K562 (cell line): ENCODE measurements at regions not wholly inside any gene's neighbourhood (a gene's known extent, or its start where the extent isn't known, plus 50 kb on each side); places are given as distances from the start of the nearest gene placed in this dataset.

ENCODE experiments used
- ATAC-seq: fragments of 200-7000 bp; cut with Tn5 transposase; 3 replicates; pipeline ENCODE4 v1.9.1; 2020; ENCODE audit warnings: moderate library complexity
- BruUV-seq: library from RNA; stranded (reverse); fragments of 400-500 nt; replicated peaks from 2 replicates; lab custom pipeline; 2021; lab: Mats Ljungman, UMichigan
- CTCF ChIA-PET: fragments of 300-600 bp; formaldehyde crosslinking; extraction: SDS; loops from one replicate; lab custom pipeline; 2021; ENCODE audit warnings: low intra/inter-chr PET ratio; lab: Yijun Ruan, JAX
- POLR2A ChIA-PET: fragments of 300-600, 350-650 bp; sonication (Branson Sonifier 250); formaldehyde crosslinking; extraction: SDS; loops from one replicate; lab custom pipeline; 2021; ENCODE audit warnings: antibody characterized with exemption, inconsistent platforms; lab: Yijun Ruan, JAX
- DNase-seq, 4 experiments: peaks; one replicate each; pipeline versions ENCODE4 v3.0.0 to v3.0.0-alpha.2; 2011 to 2018; ENCODE audit warnings: low spot score in 3 of 4, mixed read lengths in 3 of 4; ENCODE audit errors: extremely low read depth in 1 of 4
- FAIRE-seq: peaks from 2 replicates; lab custom pipeline; 2011; peaks lifted over from hg19 to GRCh38; lab: Jason Lieb, UNC
- H2AFZ ChIP-seq: 2 replicates; pipeline ENCODE4 v1.6.0; 2011; ENCODE audit warnings: low read depth, low read length, control low read depth, inconsistent platforms
- H3K27ac ChIP-seq: fragments of 200-600 bp; 3 replicates; pipeline ENCODE4 v1.8.0; 2011; ENCODE audit warnings: low read depth, mild to moderate bottlenecking, control low read depth, inconsistent platforms, low read length, moderate library complexity, mixed read lengths; ENCODE audit errors: extremely low read depth
- H3K27me3 ChIP-seq, 2 experiments: fragments of 300-600 bp in 1 of 2; 2 replicates in 1 of 2; 3 replicates in 1 of 2; pipeline versions ENCODE4 v1.6.0 to v1.8.0; 2011; ENCODE audit warnings: inconsistent platforms in 2 of 2, low read length in 2 of 2, mild to moderate bottlenecking in 1 of 2, mixed read lengths in 1 of 2, moderate library complexity in 1 of 2; ENCODE audit not compliant: control insufficient read depth in 2 of 2, insufficient read depth in 2 of 2
- H3K36me3 ChIP-seq: fragments of 300-600 bp; 3 replicates; pipeline ENCODE4 v1.8.0; 2011; ENCODE audit warnings: mild to moderate bottlenecking, low read length, inconsistent platforms; ENCODE audit not compliant: control insufficient read depth, insufficient read depth
- H3K4me1 ChIP-seq, 2 experiments: fragments of 200-600 bp in 1 of 2; replicated peaks in 1 of 2; 2 replicates in 1 of 2; 3 replicates in 1 of 2; pipeline versions ENCODE4 v1.5.1 to v1.8.0; 2011; ENCODE audit warnings: inconsistent platforms in 2 of 2, low read length in 2 of 2, mild to moderate bottlenecking in 1 of 2, mixed read lengths in 1 of 2, moderate library complexity in 1 of 2; ENCODE audit not compliant: control insufficient read depth in 2 of 2, insufficient read depth in 2 of 2
- H3K4me2 ChIP-seq: 2 replicates; pipeline ENCODE4 v1.6.1; 2011; ENCODE audit warnings: low read length, control low read depth, inconsistent platforms, mixed read lengths; ENCODE audit not compliant: insufficient read depth
- H3K4me3 ChIP-seq: fragments of 200-600 bp; sonication (generic), shearing (Covaris generic); 2 replicates; pipeline ENCODE4 v1.5.1; 2016; ENCODE audit warnings: control low read depth, inconsistent platforms
- H3K79me2 ChIP-seq: fragments of 200-600 bp; 3 replicates; pipeline ENCODE4 v1.8.0; 2011; ENCODE audit warnings: low read length, inconsistent platforms; ENCODE audit not compliant: control insufficient read depth, insufficient read depth
- H3K9ac ChIP-seq, 2 experiments: 2 replicates each; pipeline versions ENCODE4 v1.6.0 to v1.6.1; 2011; ENCODE audit warnings: low read depth in 2 of 2, low read length in 2 of 2, control low read depth in 1 of 2, inconsistent platforms in 1 of 2, mild to moderate bottlenecking in 1 of 2, mixed read lengths in 1 of 2; ENCODE audit not compliant: insufficient read depth in 1 of 2
- H3K9me1 ChIP-seq: one replicate; pipeline ENCODE4 v1.6.0; 2011; ENCODE audit warnings: inconsistent platforms, mild to moderate bottlenecking, low read length, moderate library complexity; ENCODE audit not compliant: control insufficient read depth, insufficient read depth
- H3K9me3 ChIP-seq: replicated peaks from 2 replicates; pipeline ENCODE4 v1.5.1; 2011; ENCODE audit warnings: low read depth, low read length, inconsistent platforms; ENCODE audit not compliant: control insufficient read depth, insufficient read depth
- H4K20me1 ChIP-seq: replicated peaks from 2 replicates; pipeline ENCODE4 v1.6.1; 2011; ENCODE audit warnings: low read length, inconsistent platforms, mixed read lengths; ENCODE audit not compliant: control insufficient read depth, insufficient read depth
- ARID4B ChIP-seq: sonication (generic); formaldehyde crosslinking; IDR thresholded peaks from 2 replicates; pipeline ENCODE4 v1.8.0; 2022; ENCODE audit warnings: mild to moderate bottlenecking, missing genetic modification reagents
- CBFB ChIP-seq: sonication (generic); formaldehyde crosslinking; IDR thresholded peaks from 2 replicates; pipeline ENCODE4 v1.4.0; 2020; ENCODE audit warnings: mild to moderate bottlenecking, missing genetic modification reagents
- DPF2 ChIP-seq: fragments of 450-650 bp; IDR thresholded peaks from 2 replicates; pipeline ENCODE4 v1.6.1; 2016
- MAX ChIP-seq: sonication (generic); formaldehyde crosslinking; IDR thresholded peaks from 2 replicates; pipeline ENCODE4 v1.9.0; 2022; ENCODE audit warnings: mild to moderate bottlenecking, missing genetic modification reagents
- PHTF2 ChIP-seq: fragments of 250-450 bp; sonication (Bioruptor Pico); IDR thresholded peaks from 2 replicates; pipeline ENCODE4 v1.5.0; 2021; ENCODE audit warnings: mild to moderate bottlenecking
- ZNF232 ChIP-seq: sonication (generic); formaldehyde crosslinking; IDR thresholded peaks from 2 replicates; pipeline ENCODE4 v1.8.0; 2022; ENCODE audit warnings: mild to moderate bottlenecking, missing genetic modification reagents
- ZNF512 ChIP-seq: IDR thresholded peaks from 2 replicates; pipeline ENCODE4 v1.6.1; 2016; ENCODE audit warnings: missing genetic modification characterization, missing compliant biosample characterization
- ZNF644 ChIP-seq: fragments of 200-800 bp; sonication (Bioruptor generic); IDR thresholded peaks from 2 replicates; pipeline ENCODE4 v1.6.1; 2016; ENCODE audit warnings: low read depth, missing genetic modification characterization, missing compliant biosample characterization
- WGBS: fragments of 100-300 bp; shearing (Covaris generic); methylation state at CpG from one replicate; pipeline ENCODE4 v1.1.6; 2016; ENCODE audit warnings: low coverage, mixed read lengths; ENCODE audit not compliant: insufficient coverage; ENCODE audit errors: missing lambda C conversion rate; 5-methylcytosine and 5-hydroxymethylcytosine counted together
- in situ Hi-C: fragments of 300-500 bp; cut with MboI; formaldehyde crosslinking; loops from 4 replicates; pipeline ENCODE4 v1.15.0; 2018; ENCODE audit warnings: inconsistent platforms, mixed read lengths
- intact Hi-C: fragments of 100-400 bp; cut with micrococcal nuclease; formaldehyde crosslinking; loops from 2 replicates; pipeline ENCODE4 v1.14.2; 2022

- Histone ChIP-seq H3K4me1 (no peaks in the 10 kb centered on the region), H3K9ac (no peak overlapping the region), H4K20me1 (no peaks in the 10 kb centered on the region), H3K9me3 (no peaks in the 10 kb centered on the region), H3K36me3 (no peaks in the 10 kb centered on the region), H3K79me2 (no peaks in the 10 kb centered on the region), H3K27ac (no peak overlapping the region), H3K9me1 (no peaks in the 10 kb centered on the region), H2AFZ (no peak overlapping the region), H3K27me3 (no peaks in the 10 kb centered on the region), H3K4me3 (no peak overlapping the region), H3K4me2 (no peak overlapping the region)
- POLR2A ChIA-PET: no interaction called here
- no TSS peak for BruUV-seq
- CTCF ChIA-PET: no interaction called here
- intact Hi-C loops: no loop called here
- no peak for ATAC-seq
- DNase-seq: no peak
- 3% methylated on average over 2 of the region's 2 CpGs for WGBS
- in situ Hi-C loops: no loop called here
- TF ChIP-seq CBFB: no peak
- no peak for TF ChIP-seq ARID4B (CRISPR knock-in tag)
- TF ChIP-seq ZNF232 (CRISPR knock-in tag): no peak
- no peak for TF ChIP-seq PHTF2
- TF ChIP-seq MAX (CRISPR knock-in tag): no peak
- no peak for TF ChIP-seq ZNF512
- no peak for TF ChIP-seq DPF2
- no peak for TF ChIP-seq ZNF644
- no peak for FAIRE-seq
Observed at GRCh38 chr11:80443177-80443576, 1002.3 kb upstream of the TENM4 start.
